Liver (tissue), 8 donors: ENCODE measurements at regions not wholly inside any gene's neighbourhood (a gene's known extent, or its start where the extent isn't known, plus 50 kb on each side); places are given as distances from the start of the nearest gene placed in this dataset.

Experiments
- DNase-seq: peaks from one replicate; pipeline ENCODE4 v3.0.0-alpha.2; 2017; ENCODE audit warnings: low spot score
- H3K27ac ChIP-seq, 2 donors: one replicate each; pipeline ENCODE4 v1.7.0; 2013; ENCODE audit warnings: inconsistent platforms in 2 of 2, low read length in 2 of 2, control low read depth in 1 of 2, low read depth in 1 of 2, mild to moderate bottlenecking in 1 of 2
- H3K27me3 ChIP-seq, 4 donors: one replicate each; pipeline versions ENCODE4 v1.6.1 to v1.7.0; 2013; ENCODE audit warnings: low read length in 3 of 4, inconsistent platforms in 1 of 4, mild to moderate bottlenecking in 1 of 4, moderate library complexity in 1 of 4; ENCODE audit not compliant: control insufficient read depth in 4 of 4, insufficient read depth in 4 of 4
- H3K36me3 ChIP-seq, 4 donors: one replicate each; pipeline versions ENCODE4 v1.6.1 to v1.7.0; 2013; ENCODE audit warnings: low read length in 3 of 4, mild to moderate bottlenecking in 3 of 4, low read depth in 1 of 4, moderate library complexity in 1 of 4; ENCODE audit not compliant: control insufficient read depth in 4 of 4, insufficient read depth in 3 of 4
- H3K4me1 ChIP-seq, 4 donors: one replicate each; pipeline versions ENCODE4 v1.6.1 to v1.7.0; 2013; ENCODE audit warnings: low read length in 3 of 4, mild to moderate bottlenecking in 3 of 4, moderate library complexity in 1 of 4; ENCODE audit not compliant: control insufficient read depth in 4 of 4, insufficient read depth in 4 of 4
- H3K4me3 ChIP-seq, 3 donors: one replicate each; pipeline versions ENCODE4 v1.6.1 to v1.7.0; 2013; ENCODE audit warnings: low read length in 3 of 3, control low read depth in 1 of 3, low read depth in 1 of 3, mild to moderate bottlenecking in 1 of 3
- H3K9ac ChIP-seq, 2 donors: one replicate each; pipeline ENCODE4 v1.7.0; 2013; ENCODE audit warnings: low read length in 2 of 2, mild to moderate bottlenecking in 2 of 2, moderate library complexity in 2 of 2, control low read depth in 1 of 2, low read depth in 1 of 2
- H3K9me3 ChIP-seq, 4 donors: one replicate each; pipeline versions ENCODE4 v1.6.1 to v1.7.0; 2013; ENCODE audit warnings: low read length in 3 of 4; ENCODE audit not compliant: control insufficient read depth in 4 of 4
- ATF3 ChIP-seq: IDR thresholded peaks from 2 replicates; pipeline ENCODE4 v1.6.1; 2016; ENCODE audit warnings: antibody characterized with exemption
- EGR1 ChIP-seq, 2 donors: IDR thresholded peaks; 2 replicates each; pipeline ENCODE4 v1.6.1; 2016 to 2018; ENCODE audit warnings: antibody characterized with exemption in 2 of 2, low read depth in 2 of 2
- FOXA1 ChIP-seq: IDR thresholded peaks from 2 replicates; pipeline ENCODE4 v1.6.1; 2016; ENCODE audit warnings: antibody characterized with exemption
- FOXA2 ChIP-seq: IDR thresholded peaks from 2 replicates; pipeline ENCODE4 v1.6.1; 2016; ENCODE audit warnings: antibody characterized with exemption
- GABPA ChIP-seq, 2 donors: IDR thresholded peaks in 1 of 2; conservative IDR thresholded peaks in 1 of 2; 2 replicates each; pipeline ENCODE4 v1.6.1; 2016; ENCODE audit warnings: antibody characterized with exemption in 2 of 2, mild to moderate bottlenecking in 1 of 2, moderate library complexity in 1 of 2
- HNF4A ChIP-seq, 2 donors: conservative IDR thresholded peaks; 2 replicates each; pipeline ENCODE4 v1.6.1; 2016; ENCODE audit warnings: antibody characterized with exemption in 2 of 2, mild to moderate bottlenecking in 2 of 2
- JUND ChIP-seq, 2 donors: IDR thresholded peaks; 2 replicates each; pipeline ENCODE4 v1.6.1; 2016; ENCODE audit warnings: antibody characterized with exemption in 2 of 2
- MAX ChIP-seq: IDR thresholded peaks from 2 replicates; pipeline ENCODE4 v1.6.1; 2016; ENCODE audit warnings: antibody characterized with exemption
- NR2F2 ChIP-seq: IDR thresholded peaks from 2 replicates; pipeline ENCODE4 v1.6.1; 2016; ENCODE audit warnings: antibody characterized with exemption
- RAD21 ChIP-seq, 2 donors: IDR thresholded peaks; 2 replicates each; pipeline ENCODE4 v1.6.1; 2016; ENCODE audit warnings: antibody characterized with exemption in 2 of 2, mild to moderate bottlenecking in 2 of 2
- RXRA ChIP-seq, 2 donors: IDR thresholded peaks; 2 replicates each; pipeline ENCODE4 v1.6.1; 2017 to 2018; ENCODE audit warnings: antibody characterized with exemption in 2 of 2, mild to moderate bottlenecking in 1 of 2
- SP1 ChIP-seq: IDR thresholded peaks from 2 replicates; pipeline ENCODE4 v1.6.1; 2018; ENCODE audit warnings: antibody characterized with exemption, mild to moderate bottlenecking
- TAF1 ChIP-seq: conservative IDR thresholded peaks from 2 replicates; pipeline ENCODE4 v1.6.1; 2016; ENCODE audit warnings: antibody characterized with exemption, mild to moderate bottlenecking
- YY1 ChIP-seq: IDR thresholded peaks from 2 replicates; pipeline ENCODE4 v1.6.1; 2016; ENCODE audit warnings: antibody characterized with exemption, mild to moderate bottlenecking
- WGBS: extraction: QIAGEN DNeasy Blood & Tissue Kit; methylation state at CpG from one replicate; pipeline ENCODE4 v1.1.7; 2013; 5-methylcytosine and 5-hydroxymethylcytosine counted together
- TF ChIP-seq, protein P1 (sequence below): IDR thresholded peaks from 2 replicates; pipeline ENCODE4 v1.6.1; 2016; ENCODE audit warnings: antibody characterized with exemption, mild to moderate bottlenecking
- TF ChIP-seq, protein P2 (sequence below): IDR thresholded peaks from 2 replicates; pipeline ENCODE4 v1.6.1; 2016; ENCODE audit warnings: antibody characterized with exemption
- TF ChIP-seq, protein P3 (sequence below): fragments of 150-350 bp; IDR thresholded peaks from 2 replicates; pipeline ENCODE4 v1.5.1; 2017; ENCODE audit warnings: improper control_type of control experiment, low read depth, low read length; ENCODE audit not compliant: missing input control
- donor health status: healthy.
- donor health status: healthy.
- donor health status: healthy.
- donor health status: healthy.
- donor health status: healthy.

- Histone ChIP-seq H3K4me3 (no peak overlapping the region), H3K27ac (no peak overlapping the region), H3K36me3 (no peaks in the 10 kb centered on the region), H3K4me1 (no peaks in the 10 kb centered on the region), H3K9ac (no peak overlapping the region), H3K9me3 (no peaks in the 10 kb centered on the region), H3K27me3 (no peaks in the 10 kb centered on the region)
- TF ChIP-seq RAD21 (IDR thresholded peaks at IDR 0.05), result no peak
- TF ChIP-seq MAX, result no peak
- TF ChIP-seq NR2F2, result no peak
- no peak for TF ChIP-seq FOXA1
- TF ChIP-seq JUND (IDR thresholded peaks at IDR 0.05), result no peak
- TF ChIP-seq HNF4A (conservative IDR thresholded peaks at IDR 0.05), result no peak
- TF ChIP-seq ATF3, result no peak
- no peak for TF ChIP-seq TAF1
- no peak for TF ChIP-seq EGR1 (IDR thresholded peaks at IDR 0.05; ENCODE audit: low read depth in 2 of 2)
- no peak for TF ChIP-seq SP1
- TF ChIP-seq RXRA (IDR thresholded peaks at IDR 0.05), result no peak
- no peak for TF ChIP-seq FOXA2
- TF ChIP-seq, protein P1, sequence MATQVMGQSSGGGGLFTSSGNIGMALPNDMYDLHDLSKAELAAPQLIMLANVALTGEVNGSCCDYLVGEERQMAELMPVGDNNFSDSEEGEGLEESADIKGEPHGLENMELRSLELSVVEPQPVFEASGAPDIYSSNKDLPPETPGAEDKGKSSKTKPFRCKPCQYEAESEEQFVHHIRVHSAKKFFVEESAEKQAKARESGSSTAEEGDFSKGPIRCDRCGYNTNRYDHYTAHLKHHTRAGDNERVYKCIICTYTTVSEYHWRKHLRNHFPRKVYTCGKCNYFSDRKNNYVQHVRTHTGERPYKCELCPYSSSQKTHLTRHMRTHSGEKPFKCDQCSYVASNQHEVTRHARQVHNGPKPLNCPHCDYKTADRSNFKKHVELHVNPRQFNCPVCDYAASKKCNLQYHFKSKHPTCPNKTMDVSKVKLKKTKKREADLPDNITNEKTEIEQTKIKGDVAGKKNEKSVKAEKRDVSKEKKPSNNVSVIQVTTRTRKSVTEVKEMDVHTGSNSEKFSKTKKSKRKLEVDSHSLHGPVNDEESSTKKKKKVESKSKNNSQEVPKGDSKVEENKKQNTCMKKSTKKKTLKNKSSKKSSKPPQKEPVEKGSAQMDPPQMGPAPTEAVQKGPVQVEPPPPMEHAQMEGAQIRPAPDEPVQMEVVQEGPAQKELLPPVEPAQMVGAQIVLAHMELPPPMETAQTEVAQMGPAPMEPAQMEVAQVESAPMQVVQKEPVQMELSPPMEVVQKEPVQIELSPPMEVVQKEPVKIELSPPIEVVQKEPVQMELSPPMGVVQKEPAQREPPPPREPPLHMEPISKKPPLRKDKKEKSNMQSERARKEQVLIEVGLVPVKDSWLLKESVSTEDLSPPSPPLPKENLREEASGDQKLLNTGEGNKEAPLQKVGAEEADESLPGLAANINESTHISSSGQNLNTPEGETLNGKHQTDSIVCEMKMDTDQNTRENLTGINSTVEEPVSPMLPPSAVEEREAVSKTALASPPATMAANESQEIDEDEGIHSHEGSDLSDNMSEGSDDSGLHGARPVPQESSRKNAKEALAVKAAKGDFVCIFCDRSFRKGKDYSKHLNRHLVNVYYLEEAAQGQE, result no peak
- 72% methylated on average over 1 of the region's 1 CpG for WGBS
- DNase-seq, result no peak
Observed at GRCh38 chr11:122002926-122003325, 113.1 kb downstream of the BLID start.

DNA sequence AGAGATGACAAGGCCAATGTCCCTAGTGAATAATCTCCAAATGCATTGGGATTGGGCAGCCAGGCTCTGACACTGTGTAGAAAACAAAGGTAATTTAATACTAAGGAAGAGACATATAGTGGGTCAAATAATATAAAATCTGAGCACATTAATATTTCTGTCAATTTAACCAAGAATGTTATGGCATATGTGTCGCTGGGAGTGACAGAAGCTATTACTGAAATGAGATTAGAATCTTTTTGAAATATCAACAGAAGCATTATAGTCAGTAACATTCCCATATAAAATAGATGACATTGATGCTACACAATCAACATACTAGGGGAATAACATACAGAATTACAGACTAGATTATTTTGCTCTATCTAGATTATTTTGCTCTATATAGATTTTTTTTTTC, 114.0 kb downstream of the BLID start:
- no peak for DNase-seq
- no peaks in the 10 kb centered on the region for H3K36me3 ChIP-seq
- H3K27ac ChIP-seq, result no peak overlapping the region
- H3K9me3 ChIP-seq, result no peaks in the 10 kb centered on the region
- no peaks in the 10 kb centered on the region for H3K27me3 ChIP-seq
- WGBS, result 96% methylated on average over 1 of the region's 1 CpG
- no peak overlapping the region for H3K4me3 ChIP-seq
- H3K9ac ChIP-seq, result no peak overlapping the region
- TF ChIP-seq RAD21 (IDR thresholded peaks at IDR 0.05) (no peak), MAX (no peak), YY1 (no peak), EGR1 (IDR thresholded peaks at IDR 0.05; ENCODE audit: low read depth in 2 of 2) (no peak), RXRA (IDR thresholded peaks at IDR 0.05) (no peak), JUND (IDR thresholded peaks at IDR 0.05) (no peak), HNF4A (conservative IDR thresholded peaks at IDR 0.05) (no peak), TAF1 (no peak), GABPA (IDR thresholded peaks at IDR 0.05 in 1 of 2, conservative IDR thresholded peaks at IDR 0.05 in 1 of 2) (no peak), ATF3 (no peak), FOXA1 (no peak)
- TF ChIP-seq, protein P2, sequence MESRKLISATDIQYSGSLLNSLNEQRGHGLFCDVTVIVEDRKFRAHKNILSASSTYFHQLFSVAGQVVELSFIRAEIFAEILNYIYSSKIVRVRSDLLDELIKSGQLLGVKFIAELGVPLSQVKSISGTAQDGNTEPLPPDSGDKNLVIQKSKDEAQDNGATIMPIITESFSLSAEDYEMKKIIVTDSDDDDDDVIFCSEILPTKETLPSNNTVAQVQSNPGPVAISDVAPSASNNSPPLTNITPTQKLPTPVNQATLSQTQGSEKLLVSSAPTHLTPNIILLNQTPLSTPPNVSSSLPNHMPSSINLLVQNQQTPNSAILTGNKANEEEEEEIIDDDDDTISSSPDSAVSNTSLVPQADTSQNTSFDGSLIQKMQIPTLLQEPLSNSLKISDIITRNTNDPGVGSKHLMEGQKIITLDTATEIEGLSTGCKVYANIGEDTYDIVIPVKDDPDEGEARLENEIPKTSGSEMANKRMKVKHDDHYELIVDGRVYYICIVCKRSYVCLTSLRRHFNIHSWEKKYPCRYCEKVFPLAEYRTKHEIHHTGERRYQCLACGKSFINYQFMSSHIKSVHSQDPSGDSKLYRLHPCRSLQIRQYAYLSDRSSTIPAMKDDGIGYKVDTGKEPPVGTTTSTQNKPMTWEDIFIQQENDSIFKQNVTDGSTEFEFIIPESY, result no peak
- TF ChIP-seq, protein P3, sequence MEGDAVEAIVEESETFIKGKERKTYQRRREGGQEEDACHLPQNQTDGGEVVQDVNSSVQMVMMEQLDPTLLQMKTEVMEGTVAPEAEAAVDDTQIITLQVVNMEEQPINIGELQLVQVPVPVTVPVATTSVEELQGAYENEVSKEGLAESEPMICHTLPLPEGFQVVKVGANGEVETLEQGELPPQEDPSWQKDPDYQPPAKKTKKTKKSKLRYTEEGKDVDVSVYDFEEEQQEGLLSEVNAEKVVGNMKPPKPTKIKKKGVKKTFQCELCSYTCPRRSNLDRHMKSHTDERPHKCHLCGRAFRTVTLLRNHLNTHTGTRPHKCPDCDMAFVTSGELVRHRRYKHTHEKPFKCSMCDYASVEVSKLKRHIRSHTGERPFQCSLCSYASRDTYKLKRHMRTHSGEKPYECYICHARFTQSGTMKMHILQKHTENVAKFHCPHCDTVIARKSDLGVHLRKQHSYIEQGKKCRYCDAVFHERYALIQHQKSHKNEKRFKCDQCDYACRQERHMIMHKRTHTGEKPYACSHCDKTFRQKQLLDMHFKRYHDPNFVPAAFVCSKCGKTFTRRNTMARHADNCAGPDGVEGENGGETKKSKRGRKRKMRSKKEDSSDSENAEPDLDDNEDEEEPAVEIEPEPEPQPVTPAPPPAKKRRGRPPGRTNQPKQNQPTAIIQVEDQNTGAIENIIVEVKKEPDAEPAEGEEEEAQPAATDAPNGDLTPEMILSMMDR, result no peak
- no peaks in the 10 kb centered on the region for H3K4me1 ChIP-seq
